Astrocyte of the spinal cord (primary cell): ENCODE measurements at regions not wholly inside any gene's neighbourhood (a gene's known extent, or its start where the extent isn't known, plus 50 kb on each side); places are given as distances from the start of the nearest gene placed in this dataset.

Experiments used
- DNase-seq: peaks from one replicate; pipeline ENCODE4 v3.0.0; 2011; ENCODE audit warnings: low read depth, low spot score
- H3K4me3 ChIP-seq: 2 replicates; pipeline ENCODE4 v1.5.1; 2011; ENCODE audit warnings: low read depth, mild to moderate bottlenecking, low read length, moderate library complexity
- in situ Hi-C: cut with HindIII; loops from 2 replicates; pipeline ENCODE4 v1.10.0; 2017; ENCODE audit warnings: low sequenced_read_pairs
- TF ChIP-seq, protein P1 (sequence below): IDR thresholded peaks from 2 replicates; pipeline ENCODE4 v1.5.1; 2012; ENCODE audit warnings: low read depth, mild to moderate bottlenecking, low read length, inconsistent platforms

DNA sequence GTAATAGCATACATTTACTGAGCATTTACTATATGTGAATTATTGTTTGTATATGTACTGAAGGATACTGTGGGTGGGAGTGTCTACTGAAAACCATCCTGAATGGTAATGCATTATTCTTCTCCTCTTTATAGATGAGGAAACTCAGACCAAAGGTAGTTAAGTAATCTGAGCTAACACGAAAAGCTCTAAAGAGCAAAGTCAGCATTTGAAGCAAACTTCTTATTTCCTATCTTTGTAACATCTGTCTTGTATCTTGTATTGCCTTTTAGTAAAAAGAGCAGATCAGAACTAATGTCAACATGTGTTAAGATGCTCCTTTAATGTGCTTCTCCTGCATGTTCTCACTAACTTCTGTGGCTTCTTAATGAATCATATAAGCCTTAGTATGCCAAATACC, 382.8 kb upstream of the NXPH2 start:
- in situ Hi-C loops, result no loop called here
- DNase-seq, result no peak
- TF ChIP-seq, protein P1, sequence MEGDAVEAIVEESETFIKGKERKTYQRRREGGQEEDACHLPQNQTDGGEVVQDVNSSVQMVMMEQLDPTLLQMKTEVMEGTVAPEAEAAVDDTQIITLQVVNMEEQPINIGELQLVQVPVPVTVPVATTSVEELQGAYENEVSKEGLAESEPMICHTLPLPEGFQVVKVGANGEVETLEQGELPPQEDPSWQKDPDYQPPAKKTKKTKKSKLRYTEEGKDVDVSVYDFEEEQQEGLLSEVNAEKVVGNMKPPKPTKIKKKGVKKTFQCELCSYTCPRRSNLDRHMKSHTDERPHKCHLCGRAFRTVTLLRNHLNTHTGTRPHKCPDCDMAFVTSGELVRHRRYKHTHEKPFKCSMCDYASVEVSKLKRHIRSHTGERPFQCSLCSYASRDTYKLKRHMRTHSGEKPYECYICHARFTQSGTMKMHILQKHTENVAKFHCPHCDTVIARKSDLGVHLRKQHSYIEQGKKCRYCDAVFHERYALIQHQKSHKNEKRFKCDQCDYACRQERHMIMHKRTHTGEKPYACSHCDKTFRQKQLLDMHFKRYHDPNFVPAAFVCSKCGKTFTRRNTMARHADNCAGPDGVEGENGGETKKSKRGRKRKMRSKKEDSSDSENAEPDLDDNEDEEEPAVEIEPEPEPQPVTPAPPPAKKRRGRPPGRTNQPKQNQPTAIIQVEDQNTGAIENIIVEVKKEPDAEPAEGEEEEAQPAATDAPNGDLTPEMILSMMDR, result no peak
- H3K4me3 ChIP-seq, result no peak overlapping the region

DNA sequence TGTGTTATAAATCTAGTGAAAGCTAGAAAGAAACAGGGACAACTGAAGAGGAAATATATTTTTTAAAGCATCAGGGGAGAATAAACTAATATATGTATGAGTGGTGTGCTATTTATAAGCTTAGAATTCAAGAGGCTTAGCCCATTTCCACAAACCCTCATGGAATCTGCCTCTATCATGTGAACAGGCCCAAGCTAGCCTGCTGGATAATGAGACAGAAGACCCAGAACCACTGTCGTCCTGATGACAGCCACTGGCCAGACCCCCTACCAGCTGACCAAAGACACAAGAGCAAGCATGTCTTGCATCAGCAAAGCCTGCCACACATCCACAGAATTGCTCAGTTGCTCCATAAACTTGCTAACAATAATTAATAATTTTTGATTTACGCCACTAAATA, 382.3 kb upstream of the NXPH2 start:
- TF ChIP-seq, protein P1, result no peak
- in situ Hi-C loops, result no loop called here
- DNase-seq, result no peak
- H3K4me3 ChIP-seq, result no peak overlapping the region

DNA sequence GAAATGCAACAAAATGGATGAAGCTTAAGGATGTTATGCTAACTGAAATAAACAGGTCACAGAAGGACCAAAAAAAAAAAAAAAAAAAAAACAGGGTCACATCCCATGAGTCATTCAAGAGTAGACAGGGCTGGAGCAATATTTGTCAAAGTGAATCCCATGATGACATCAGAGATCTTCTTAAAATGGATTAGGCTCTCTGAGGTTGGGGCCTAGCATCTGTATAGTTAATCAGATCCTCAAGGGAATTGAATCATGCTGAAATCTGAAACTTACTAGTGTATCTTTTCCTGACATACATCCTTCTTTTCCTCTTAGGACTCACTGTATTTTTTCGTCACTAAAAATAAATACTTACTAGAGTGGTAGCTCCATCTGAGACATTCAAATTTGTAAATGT, 380.6 kb upstream of the NXPH2 start:
- no peak for DNase-seq
- in situ Hi-C loops, result no loop called here
- TF ChIP-seq, protein P1, result no peak
- no peak overlapping the region for H3K4me3 ChIP-seq

DNA sequence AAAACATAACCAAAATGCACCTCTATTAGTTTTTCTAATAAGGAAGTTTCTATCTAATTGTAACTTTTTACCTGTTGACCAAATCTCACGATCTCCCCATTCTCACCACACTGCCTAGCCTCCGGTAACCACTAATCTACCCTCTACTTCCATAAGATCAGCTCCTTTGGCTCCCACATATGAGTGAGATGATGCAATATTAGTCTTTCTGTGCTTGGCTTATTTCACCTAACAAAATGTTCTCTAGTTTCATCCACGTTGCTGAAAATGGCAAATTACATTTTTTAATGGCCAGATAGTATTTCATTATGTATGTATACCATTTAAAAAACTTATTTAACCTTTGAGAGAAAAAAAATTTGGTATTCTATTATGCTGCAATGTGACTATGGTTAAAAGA, 379.0 kb upstream of the NXPH2 start:
- TF ChIP-seq, protein P1, result no peak
- no peak for DNase-seq
- in situ Hi-C loops, result no loop called here
- no peak overlapping the region for H3K4me3 ChIP-seq

DNA sequence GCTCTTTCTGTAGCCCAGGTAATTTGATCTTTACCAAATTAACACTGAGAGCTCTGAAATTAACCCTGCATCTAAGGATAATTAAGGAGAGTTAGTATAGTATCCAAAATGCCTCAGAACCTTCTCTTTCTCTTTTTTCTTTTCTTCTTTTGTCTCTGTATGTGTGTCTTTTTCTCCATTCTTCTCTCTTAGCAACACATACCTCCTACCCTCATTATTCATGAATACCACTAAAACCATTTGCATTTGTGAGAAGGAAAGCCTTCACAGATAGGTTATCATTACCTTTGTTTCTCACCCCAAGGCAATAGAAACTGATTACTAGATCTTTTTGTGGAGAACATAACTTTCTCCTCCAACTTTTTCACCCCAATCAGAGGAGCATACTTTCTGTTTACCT, 376.5 kb upstream of the NXPH2 start:
- DNase-seq, result no peak
- TF ChIP-seq, protein P1, result no peak
- in situ Hi-C loops, result no loop called here
- H3K4me3 ChIP-seq, result no peak overlapping the region

DNA sequence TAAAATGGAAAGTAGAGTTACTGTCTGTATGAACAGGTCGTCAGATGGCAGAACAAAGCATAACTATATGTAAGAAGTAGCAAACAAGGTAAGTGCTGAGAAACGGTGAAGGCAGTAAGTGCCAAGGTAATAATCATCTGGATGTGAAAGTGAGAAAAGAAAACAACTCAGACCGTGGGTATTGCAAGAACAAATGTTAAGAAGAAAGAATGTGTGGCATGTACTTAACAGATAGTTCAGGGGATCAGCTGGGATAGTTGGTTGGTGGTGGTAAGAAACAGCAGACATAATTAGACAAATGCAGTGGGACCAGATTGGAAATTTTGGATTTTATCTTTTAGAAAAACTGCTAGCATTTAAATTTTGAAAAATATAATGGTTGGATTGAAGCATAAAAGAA, 375.8 kb upstream of the NXPH2 start:
- in situ Hi-C loops, result no loop called here
- H3K4me3 ChIP-seq, result no peak overlapping the region
- TF ChIP-seq, protein P1, result no peak
- no peak for DNase-seq

DNA sequence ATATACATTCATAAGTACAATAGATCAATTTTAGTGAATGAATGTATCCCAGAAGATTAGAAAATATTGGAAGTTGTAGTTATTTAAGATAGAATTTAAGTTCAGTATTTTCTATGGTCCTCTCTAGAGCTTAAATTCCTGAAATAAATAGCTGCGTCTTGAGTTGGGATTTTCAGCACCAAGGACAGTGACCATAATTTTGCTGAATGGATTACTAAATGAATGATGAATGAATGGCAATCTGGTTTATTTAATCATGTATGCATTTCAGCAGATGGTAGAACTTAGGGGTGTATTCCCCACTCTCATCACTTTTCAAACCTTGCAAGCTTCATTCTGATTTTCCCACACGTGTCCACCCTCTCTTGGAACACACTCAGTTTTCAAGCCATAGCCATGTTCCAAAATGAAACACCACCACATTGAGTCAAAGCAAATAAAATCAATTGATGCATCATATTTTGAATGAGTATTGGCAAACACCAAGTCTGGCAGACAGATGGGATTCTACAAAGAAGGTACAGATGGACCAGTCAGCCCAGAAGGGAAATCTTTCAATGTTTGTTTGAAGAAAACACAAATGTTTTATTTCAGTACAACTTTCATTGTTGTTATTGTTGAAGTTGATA, 362.2 kb upstream of the NXPH2 start:
- DNase-seq, result peak; percentile 38
- in situ Hi-C loops, result no loop called here
- H3K4me3 ChIP-seq, result no peak overlapping the region
- TF ChIP-seq, protein P1, result no peak
